Left ventricle myocardium inferior (tissue), 1 donor: ENCODE measurements at regions not wholly inside any gene's neighbourhood (a gene's known extent, or its start where the extent isn't known, plus 50 kb on each side); places are given as distances from the start of the nearest gene placed in this dataset.
"Not testable (repeated sequence)": the region's sequence is repeated elsewhere in the genome, so short reads cannot be mapped to it uniquely, and the experiment has no call there.

Experiments
- DNase-seq: peaks from one replicate; pipeline ENCODE4 v3.0.0-alpha.2; 2020
- H3K27ac ChIP-seq: fragments of 200-600 bp; replicated peaks from 2 replicates; pipeline ENCODE4 v1.8.0; 2021
- H3K27me3 ChIP-seq: fragments of 200-600 bp; 2 replicates; pipeline ENCODE4 v1.8.0; 2021; ENCODE audit warnings: low read depth
- H3K36me3 ChIP-seq: fragments of 200-600 bp; 2 replicates; pipeline ENCODE4 v1.8.0; 2021
- H3K4me1 ChIP-seq: fragments of 200-600 bp; 2 replicates; pipeline ENCODE4 v1.8.0; 2021
- H3K4me3 ChIP-seq: fragments of 200-600 bp; 2 replicates; pipeline ENCODE4 v1.8.0; 2021; ENCODE audit warnings: mild to moderate bottlenecking, moderate library complexity
- H3K9me3 ChIP-seq: fragments of 200-600 bp; replicated peaks from 2 replicates; pipeline ENCODE4 v1.8.0; 2021
- intact Hi-C: fragments of 100-400 bp; cut with micrococcal nuclease; formaldehyde crosslinking; loops from one replicate; pipeline ENCODE4 v1.11.0; 2022
- donor health status: DM: no; HTN: yes; CAD: no; lungs with severe emphysema.

- DNase-seq, H3K27ac ChIP-seq, H3K36me3 ChIP-seq, intact Hi-C loops, H3K4me3 ChIP-seq, H3K4me1 ChIP-seq: not testable (repeated sequence)
- Histone ChIP-seq H3K27me3 (peaks cover 37% of the 10 kb centered on the region), H3K9me3 (peaks cover 16% of the 10 kb centered on the region)
These were observed 122.5 kb upstream of the KRTAP5-11 start for GRCh38 chr11:71705086-71705737.

GRCh38 chr11:71705738-71706432 is 123.2 kb upstream of the KRTAP5-11 start:
- Histone ChIP-seq H3K9me3 (peaks cover 16% of the 10 kb centered on the region), H3K27me3 (peaks cover 43% of the 10 kb centered on the region)
- H3K27ac ChIP-seq, DNase-seq, H3K36me3 ChIP-seq, intact Hi-C loops, H3K4me3 ChIP-seq, H3K4me1 ChIP-seq: not testable (repeated sequence)

GRCh38 chr11:71707083-71707482 is 124.4 kb upstream of the KRTAP5-11 start:
- intact Hi-C loops, DNase-seq, H3K9me3 ChIP-seq, H3K27ac ChIP-seq, H3K36me3 ChIP-seq, H3K4me1 ChIP-seq, H3K4me3 ChIP-seq: not testable (repeated sequence)
- peaks cover 51% of the 10 kb centered on the region for H3K27me3 ChIP-seq

GRCh38 chr11:71709541-71709940 is 123.5 kb upstream of the DEFB108B start:
- intact Hi-C loops, H3K27ac ChIP-seq, H3K4me1 ChIP-seq, H3K9me3 ChIP-seq, H3K4me3 ChIP-seq, DNase-seq, H3K36me3 ChIP-seq: not testable (repeated sequence)
- H3K27me3 ChIP-seq: peaks cover 63% of the 10 kb centered on the region

GRCh38 chr11:71710171-71710671 is 122.8 kb upstream of the DEFB108B start:
- DNase-seq, H3K27ac ChIP-seq, H3K4me1 ChIP-seq, H3K9me3 ChIP-seq, H3K36me3 ChIP-seq, intact Hi-C loops, H3K4me3 ChIP-seq: not testable (repeated sequence)
- peaks cover 63% of the 10 kb centered on the region for H3K27me3 ChIP-seq

- DNase-seq, H3K9me3 ChIP-seq, intact Hi-C loops, H3K4me3 ChIP-seq, H3K36me3 ChIP-seq, H3K4me1 ChIP-seq, H3K27ac ChIP-seq: not testable (repeated sequence)
- H3K27me3 ChIP-seq: peaks cover 69% of the 10 kb centered on the region
These were observed 122.2 kb upstream of the DEFB108B start for GRCh38 chr11:71710701-71711385.

- H3K27ac ChIP-seq, H3K4me3 ChIP-seq, DNase-seq, H3K36me3 ChIP-seq, intact Hi-C loops, H3K4me1 ChIP-seq, H3K9me3 ChIP-seq: not testable (repeated sequence)
- H3K27me3 ChIP-seq: peaks cover 59% of the 10 kb centered on the region
These were observed 120.7 kb upstream of the DEFB108B start for GRCh38 chr11:71712350-71712749.

- H3K27me3 ChIP-seq: peaks cover 59% of the 10 kb centered on the region
- DNase-seq, H3K4me3 ChIP-seq, H3K9me3 ChIP-seq, H3K4me1 ChIP-seq, H3K27ac ChIP-seq, intact Hi-C loops, H3K36me3 ChIP-seq: not testable (repeated sequence)
These were observed 120.2 kb upstream of the DEFB108B start for GRCh38 chr11:71712846-71713245.

- H3K4me1 ChIP-seq, H3K27ac ChIP-seq, H3K9me3 ChIP-seq, H3K4me3 ChIP-seq, DNase-seq, H3K36me3 ChIP-seq, intact Hi-C loops: not testable (repeated sequence)
- peaks cover 48% of the 10 kb centered on the region for H3K27me3 ChIP-seq
These were observed 118.5 kb upstream of the DEFB108B start for GRCh38 chr11:71714510-71714909.

- intact Hi-C loops, H3K4me1 ChIP-seq, H3K36me3 ChIP-seq, DNase-seq, H3K4me3 ChIP-seq, H3K9me3 ChIP-seq, H3K27ac ChIP-seq: not testable (repeated sequence)
- H3K27me3 ChIP-seq: peaks cover 23% of the 10 kb centered on the region
These were observed 111.2 kb upstream of the DEFB108B start for GRCh38 chr11:71721840-71722239.

- H3K4me1 ChIP-seq, H3K9me3 ChIP-seq, intact Hi-C loops, DNase-seq, H3K36me3 ChIP-seq, H3K4me3 ChIP-seq, H3K27ac ChIP-seq: not testable (repeated sequence)
- peaks cover 23% of the 10 kb centered on the region for H3K27me3 ChIP-seq
These were observed 109.0 kb upstream of the DEFB108B start for GRCh38 chr11:71723991-71724390.

- H3K27me3 ChIP-seq, H3K4me1 ChIP-seq, H3K4me3 ChIP-seq, H3K9me3 ChIP-seq, intact Hi-C loops, DNase-seq, H3K27ac ChIP-seq, H3K36me3 ChIP-seq: not testable (repeated sequence)
These were observed 102.3 kb upstream of the DEFB108B start for GRCh38 chr11:71730748-71731147.

GRCh38 chr11:71734368-71734767 is 98.6 kb upstream of the DEFB108B start:
- H3K36me3 ChIP-seq, H3K27ac ChIP-seq, H3K4me3 ChIP-seq, H3K27me3 ChIP-seq, H3K4me1 ChIP-seq, DNase-seq, intact Hi-C loops, H3K9me3 ChIP-seq: not testable (repeated sequence)
